ENCODE measurements at regions not wholly inside any gene's neighbourhood (a gene's known extent, or its start where the extent isn't known, plus 50 kb on each side); places are given as distances from the start of the nearest gene placed in this dataset. TPM values are rescaled to one million over a fixed set of nuclear protein-coding genes. Genes with fewer than 3 reads are reported as not detected.

DNA sequence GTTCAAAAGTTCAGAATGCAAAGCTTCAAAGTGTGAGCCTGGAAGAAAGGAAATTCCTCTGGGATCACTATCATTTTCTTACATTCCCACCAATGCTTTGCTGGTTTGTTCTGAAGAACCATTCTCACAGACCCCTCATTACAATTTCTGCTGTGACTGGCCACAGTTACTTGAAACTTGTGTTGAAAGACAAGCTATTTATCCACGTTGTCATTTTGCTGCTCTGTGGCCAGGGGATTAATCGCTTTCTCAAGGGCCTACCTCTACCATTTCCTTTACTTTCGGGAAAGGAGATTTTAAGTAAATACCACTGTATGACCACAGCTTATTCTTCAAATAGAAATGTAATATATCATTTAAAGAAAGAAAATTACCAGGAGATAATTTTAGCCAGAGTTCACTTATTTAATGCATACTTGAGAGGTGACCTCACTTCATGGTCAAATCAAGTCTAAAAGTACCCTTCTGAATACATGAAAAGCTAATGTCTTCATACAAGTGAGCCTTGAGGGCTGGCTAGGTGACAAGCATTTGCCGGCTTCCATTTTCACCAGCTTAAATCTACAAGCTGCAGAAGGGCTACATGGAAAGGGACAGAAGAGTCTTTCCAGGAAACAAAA, 69.8 kb upstream of the ROBO2 start:
- TF ChIP-seq, protein P1, sequence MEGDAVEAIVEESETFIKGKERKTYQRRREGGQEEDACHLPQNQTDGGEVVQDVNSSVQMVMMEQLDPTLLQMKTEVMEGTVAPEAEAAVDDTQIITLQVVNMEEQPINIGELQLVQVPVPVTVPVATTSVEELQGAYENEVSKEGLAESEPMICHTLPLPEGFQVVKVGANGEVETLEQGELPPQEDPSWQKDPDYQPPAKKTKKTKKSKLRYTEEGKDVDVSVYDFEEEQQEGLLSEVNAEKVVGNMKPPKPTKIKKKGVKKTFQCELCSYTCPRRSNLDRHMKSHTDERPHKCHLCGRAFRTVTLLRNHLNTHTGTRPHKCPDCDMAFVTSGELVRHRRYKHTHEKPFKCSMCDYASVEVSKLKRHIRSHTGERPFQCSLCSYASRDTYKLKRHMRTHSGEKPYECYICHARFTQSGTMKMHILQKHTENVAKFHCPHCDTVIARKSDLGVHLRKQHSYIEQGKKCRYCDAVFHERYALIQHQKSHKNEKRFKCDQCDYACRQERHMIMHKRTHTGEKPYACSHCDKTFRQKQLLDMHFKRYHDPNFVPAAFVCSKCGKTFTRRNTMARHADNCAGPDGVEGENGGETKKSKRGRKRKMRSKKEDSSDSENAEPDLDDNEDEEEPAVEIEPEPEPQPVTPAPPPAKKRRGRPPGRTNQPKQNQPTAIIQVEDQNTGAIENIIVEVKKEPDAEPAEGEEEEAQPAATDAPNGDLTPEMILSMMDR (IDR thresholded peaks at IDR 0.05; ENCODE audit: insufficient read depth, low read length), result no peak
- DNase-seq (ENCODE audit: low read depth), result no peak
- no peak overlapping the region for H3K4me3 ChIP-seq (ENCODE audit: low read depth, low read length)

DNA sequence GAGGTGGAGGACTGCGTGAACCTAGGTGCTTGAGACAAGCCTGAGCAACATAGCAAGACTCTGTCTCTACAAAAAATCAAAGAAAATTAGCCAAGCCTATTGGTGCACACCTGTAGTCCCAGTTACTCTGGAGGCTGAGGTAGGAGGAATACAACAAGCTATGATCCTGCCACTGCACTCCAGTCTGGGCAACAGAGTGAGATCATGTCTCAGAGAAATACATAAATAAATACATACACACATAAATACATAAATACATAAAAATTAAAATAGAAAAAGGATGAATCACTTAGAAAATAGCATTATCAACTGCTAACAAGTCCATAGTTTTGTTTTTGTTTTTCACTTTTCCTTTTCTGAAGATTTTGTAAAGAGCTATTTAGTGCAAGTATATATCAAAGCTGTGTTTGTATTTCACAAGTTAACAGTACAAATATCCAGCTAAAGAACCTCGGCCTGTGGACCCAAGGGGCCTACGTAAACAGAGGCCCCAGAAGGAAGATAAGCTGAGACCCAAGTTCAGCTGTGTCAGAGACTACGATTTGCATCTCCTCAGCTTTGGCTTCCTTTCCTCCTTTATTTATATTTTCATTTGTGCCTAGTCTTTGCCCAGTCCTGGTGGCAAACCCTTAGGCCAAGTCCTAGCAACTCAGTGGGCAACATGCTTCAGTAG, 67.1 kb upstream of the ROBO2 start:
- no peak for DNase-seq (ENCODE audit: low read depth)
- TF ChIP-seq, protein P1 (IDR thresholded peaks at IDR 0.05; ENCODE audit: insufficient read depth, low read length), result no peak
- no peak overlapping the region for H3K4me3 ChIP-seq (ENCODE audit: low read depth, low read length)

DNA sequence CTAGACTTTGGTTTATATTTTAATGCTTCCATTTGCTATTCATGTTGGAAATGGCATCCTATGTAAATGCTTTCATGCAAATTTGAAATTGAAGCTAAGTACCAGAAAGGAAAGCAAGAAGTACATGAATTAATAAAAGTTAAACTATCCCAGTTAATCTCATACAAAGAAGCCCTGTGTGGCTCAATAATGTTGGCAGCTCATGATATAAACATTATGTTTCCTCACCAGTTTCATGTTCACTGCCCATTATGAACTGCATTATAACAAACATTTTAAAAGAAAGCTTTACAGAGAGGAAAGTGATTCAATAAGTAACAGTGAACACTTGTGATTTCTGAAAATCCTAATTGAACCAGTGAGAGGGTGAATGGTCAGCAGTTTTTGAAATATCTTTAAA, 62.9 kb upstream of the ROBO2 start:
- DNase-seq (ENCODE audit: low read depth), result no peak
- TF ChIP-seq, protein P1 (IDR thresholded peaks at IDR 0.05; ENCODE audit: insufficient read depth, low read length), result no peak
- H3K4me3 ChIP-seq (ENCODE audit: low read depth, low read length), result no peak overlapping the region

DNA sequence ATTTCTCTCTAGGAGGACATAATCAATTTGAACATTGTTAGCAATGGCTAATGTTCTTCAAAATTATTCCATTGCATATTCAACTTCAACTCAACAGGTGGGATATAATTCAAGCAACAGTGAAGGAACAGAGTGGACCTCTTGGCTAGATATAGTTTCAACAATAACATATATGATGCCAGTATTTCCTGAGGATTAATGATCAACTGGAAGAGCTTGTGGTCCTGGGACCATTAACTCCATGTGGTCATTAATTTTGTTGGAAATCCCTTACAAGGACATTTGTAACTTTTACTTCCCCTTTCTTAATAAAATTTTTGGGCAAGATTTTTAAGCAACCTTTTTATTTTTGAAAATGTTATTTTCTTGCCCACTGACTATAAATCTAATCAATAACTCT, 54.3 kb upstream of the ROBO2 start:
- H3K4me3 ChIP-seq (ENCODE audit: low read depth, low read length), result no peak overlapping the region

DNA sequence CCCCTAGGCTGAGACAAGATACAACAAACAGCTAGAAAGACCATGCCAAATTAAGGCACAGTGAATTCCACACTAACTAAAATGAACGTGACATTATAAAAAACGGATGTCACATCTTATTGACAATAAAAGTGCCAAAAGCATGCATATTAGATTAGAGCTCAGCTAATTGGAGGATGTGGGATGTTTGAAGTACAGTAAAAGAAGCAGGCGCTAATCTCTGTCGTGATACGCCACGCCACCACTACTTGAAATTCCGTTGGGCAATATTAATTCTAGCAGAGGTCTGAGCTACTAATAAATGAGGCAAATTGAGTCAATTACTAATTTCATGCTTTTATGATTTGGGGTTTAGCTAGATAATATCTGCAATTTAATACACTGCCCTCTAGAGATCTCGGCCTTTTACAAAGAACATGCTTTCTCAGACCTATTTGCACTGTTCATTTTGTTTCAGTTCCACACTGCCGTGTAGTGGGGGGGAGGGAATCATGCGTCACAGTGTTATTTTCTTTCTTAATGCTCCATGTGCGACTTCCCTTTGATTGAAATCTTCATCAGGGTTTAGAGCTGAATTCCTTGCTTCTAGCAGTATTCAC, 52.9 kb upstream of the ROBO2 start:
- TF ChIP-seq, protein P1 (IDR thresholded peaks at IDR 0.05; ENCODE audit: insufficient read depth, low read length), result no peak
- no peak overlapping the region for H3K4me3 ChIP-seq (ENCODE audit: low read depth, low read length)
- DNase-seq (ENCODE audit: low read depth), result no peak

More for the DNA sequence above, 54.3 kb upstream of the ROBO2 start:
- DNase-seq (ENCODE audit: low read depth), result no peak
- TF ChIP-seq, protein P1 (IDR thresholded peaks at IDR 0.05; ENCODE audit: insufficient read depth, low read length), result no peak

Small RNA genes in the stretch of these regions (small RNA-seq; reads per million reads assigned to genes)
- not detected for gene RF00019

All from fibroblast of the aortic adventitia (primary cell).